Common myeloid progenitor, CD34-positive (primary cell): ENCODE measurements at regions not wholly inside any gene's neighbourhood (a gene's known extent, or its start where the extent isn't known, plus 50 kb on each side); places are given as distances from the start of the nearest gene placed in this dataset.

Experiments
- CTCF ChIA-PET: fragments of 350-600 bp; sonication (Branson Sonifier 250); formaldehyde crosslinking; loops from one replicate; lab custom pipeline; 2021; ENCODE audit warnings: antibody characterized with exemption; lab: Charles Lee
- POLR2A ChIA-PET: fragments of 350-600 bp; sonication (Branson Sonifier 250); formaldehyde crosslinking; loops from one replicate; lab custom pipeline; 2021; ENCODE audit warnings: antibody characterized with exemption; lab: Charles Lee
- DNase-seq, 3 donors: peaks; one replicate each; pipeline versions ENCODE4 v3.0.0 to v3.0.0-alpha.2; 2013
- H3K27ac ChIP-seq, 2 experiments: 1 replicate in 1 of 2; 2 replicates in 1 of 2; pipeline ENCODE4 v1.7.0; 2013; ENCODE audit warnings: inconsistent platforms in 2 of 2, low read length in 2 of 2, mild to moderate bottlenecking in 2 of 2, low read depth in 1 of 2, moderate library complexity in 1 of 2; ENCODE audit not compliant: severe bottlenecking in 2 of 2, insufficient read depth in 1 of 2, poor library complexity in 1 of 2
- H3K27me3 ChIP-seq, 5 experiments: replicated peaks in 2 of 5; 1 replicate in 3 of 5; 2 replicates in 2 of 5; pipeline versions ENCODE4 v1.6.1 to v1.7.0; 2013; ENCODE audit warnings: low read length in 4 of 5, mild to moderate bottlenecking in 2 of 5, moderate library complexity in 2 of 5, inconsistent platforms in 1 of 5; ENCODE audit not compliant: insufficient read depth in 5 of 5, control insufficient read depth in 4 of 5
- H3K36me3 ChIP-seq, 4 experiments: 1 replicate in 2 of 4; 2 replicates in 2 of 4; pipeline versions ENCODE4 v1.6.1 to v1.7.0; 2013; ENCODE audit warnings: low read length in 3 of 4, control low read depth in 1 of 4, mild to moderate bottlenecking in 1 of 4; ENCODE audit not compliant: control insufficient read depth in 4 of 4, insufficient read depth in 4 of 4
- H3K4me1 ChIP-seq, 4 experiments: 1 replicate in 3 of 4; 2 replicates in 1 of 4; pipeline versions ENCODE4 v1.6.1 to v1.7.1; 2013; ENCODE audit warnings: low read length in 3 of 4, mild to moderate bottlenecking in 3 of 4, control low read depth in 1 of 4, inconsistent platforms in 1 of 4, moderate library complexity in 1 of 4; ENCODE audit not compliant: control insufficient read depth in 4 of 4, insufficient read depth in 4 of 4; ENCODE audit errors: control extremely low read depth in 1 of 4
- H3K4me3 ChIP-seq, 7 experiments: 1 replicate in 4 of 7; 2 replicates in 3 of 7; pipeline versions ENCODE4 v1.5.1 to v1.7.0; 2013; ENCODE audit warnings: mild to moderate bottlenecking in 7 of 7, low read length in 6 of 7, moderate library complexity in 6 of 7, inconsistent platforms in 2 of 7, low read depth in 2 of 7, control low read depth in 1 of 7; ENCODE audit not compliant: insufficient read depth in 4 of 7, control insufficient read depth in 1 of 7; ENCODE audit errors: extremely low read depth in 1 of 7
- H3K9me3 ChIP-seq, 5 experiments: 1 replicate in 4 of 5; 2 replicates in 1 of 5; pipeline versions ENCODE4 v1.6.1 to v1.7.1; 2013; ENCODE audit warnings: low read length in 4 of 5, mild to moderate bottlenecking in 2 of 5, inconsistent platforms in 1 of 5, low read depth in 1 of 5, moderate library complexity in 1 of 5; ENCODE audit not compliant: control insufficient read depth in 4 of 5, insufficient read depth in 2 of 5; ENCODE audit errors: control extremely low read depth in 1 of 5
- WGBS: methylation state at CpG from one replicate; pipeline ENCODE4 v1.1.5; 2013; ENCODE audit not compliant: insufficient coverage; 5-methylcytosine and 5-hydroxymethylcytosine counted together

- no peak for DNase-seq
- H3K4me3 ChIP-seq, result peak overlapping the region in 2 of 7 experiments; percentile 30 to 77
- no peaks in the 10 kb centered on the region for H3K4me1 ChIP-seq
- H3K27ac ChIP-seq, result no peak overlapping the region
- H3K36me3 ChIP-seq, result no peaks in the 10 kb centered on the region
- H3K9me3 ChIP-seq, result no peaks in the 10 kb centered on the region
- H3K27me3 ChIP-seq, result no peaks in the 10 kb centered on the region
- POLR2A ChIA-PET, result no interaction called here
- CTCF ChIA-PET, result no interaction called here
Measured at GRCh38 chrY:13149148-13149547, 244.5 kb downstream of the DDX3Y start.

- WGBS, result no CpG with 5 or more reads among the region's 1 CpG
- H3K27ac ChIP-seq, result no peak overlapping the region
- H3K27me3 ChIP-seq, result no peaks in the 10 kb centered on the region
- H3K4me1 ChIP-seq, result no peaks in the 10 kb centered on the region
- peaks cover 0 to 5% (median 0%) of the 10 kb centered on the region in 5 experiments for H3K9me3 ChIP-seq
- peak in 1 of 3 donors; percentile 5 for DNase-seq
- ChIA-PET POLR2A (no interaction called here), CTCF (no interaction called here)
- no peak overlapping the region for H3K4me3 ChIP-seq
- no peaks in the 10 kb centered on the region for H3K36me3 ChIP-seq
Measured at GRCh38 chrY:13167698-13168097, 263.0 kb downstream of the DDX3Y start.

- H3K27ac ChIP-seq, result no peak overlapping the region
- no peak overlapping the region for H3K4me3 ChIP-seq
- DNase-seq, result no peak
- POLR2A ChIA-PET, result no interaction called here
- WGBS, result no CpG with 5 or more reads among the region's 1 CpG
- no peaks in the 10 kb centered on the region for H3K27me3 ChIP-seq
- no peaks in the 10 kb centered on the region for H3K36me3 ChIP-seq
- CTCF ChIA-PET, result no interaction called here
- peaks cover 0 to 2% (median 0%) of the 10 kb centered on the region in 5 experiments for H3K9me3 ChIP-seq
- H3K4me1 ChIP-seq, result no peaks in the 10 kb centered on the region
Measured at GRCh38 chrY:13168257-13168656, 263.6 kb downstream of the DDX3Y start.
